ENCODE measurements at regions not wholly inside any gene's neighbourhood (a gene's known extent, or its start where the extent isn't known, plus 50 kb on each side); places are given as distances from the start of the nearest gene placed in this dataset.

DNA sequence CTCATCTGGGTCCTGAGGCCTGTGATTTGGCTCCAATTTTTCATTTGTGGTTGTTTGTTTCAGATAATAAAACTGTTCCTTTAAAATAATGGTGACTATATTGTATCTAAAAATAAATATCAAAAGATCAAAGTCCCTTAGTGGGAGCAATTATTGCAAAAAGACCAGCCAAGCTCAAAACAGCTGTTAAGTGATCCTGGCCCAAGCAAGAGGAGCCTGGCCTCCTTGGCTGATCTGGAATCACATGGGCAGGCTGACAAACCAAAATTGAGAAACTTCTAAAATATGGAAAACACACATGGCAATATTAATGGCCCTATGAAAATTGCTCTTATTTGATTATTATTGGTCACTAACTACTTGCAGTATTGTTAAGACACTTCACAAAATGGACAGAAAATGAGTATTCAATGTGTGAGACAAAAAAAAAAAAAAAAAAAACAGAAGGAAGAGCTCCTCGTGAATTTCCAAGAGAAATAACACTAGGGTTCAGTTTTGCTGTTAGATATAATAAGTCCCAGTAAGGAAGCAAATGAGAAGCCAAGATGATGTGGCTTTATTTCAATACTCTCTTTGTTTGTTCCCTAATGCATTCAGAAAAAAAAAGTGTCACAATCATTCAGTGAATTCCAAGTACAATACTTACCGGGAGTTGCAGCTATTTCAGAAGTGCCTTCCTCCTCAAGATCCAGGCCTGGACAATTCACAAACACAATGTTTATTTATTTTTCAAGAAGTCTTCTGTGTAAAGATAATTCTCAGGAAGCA lies 105.1 kb downstream of the SEC16B start:
- Mint-ChIP-seq H3K36me3 (ENCODE audit: low read depth) (no peaks in the 10 kb centered on the region), H3K4me3 (no peak overlapping the region), H3K27me3 (no peaks in the 10 kb centered on the region), H3K4me1 (no peaks in the 10 kb centered on the region), H3K27ac (no peak overlapping the region), H3K9me3 (ENCODE audit: low read depth) (no peaks in the 10 kb centered on the region)
- no peak for DNase-seq
- ChIA-PET CTCF (no interaction called here), POLR2A (no interaction called here)
- intact Hi-C loops (cut with DNase I, micrococcal nuclease): no loop called here
- no peak for ATAC-seq

DNA sequence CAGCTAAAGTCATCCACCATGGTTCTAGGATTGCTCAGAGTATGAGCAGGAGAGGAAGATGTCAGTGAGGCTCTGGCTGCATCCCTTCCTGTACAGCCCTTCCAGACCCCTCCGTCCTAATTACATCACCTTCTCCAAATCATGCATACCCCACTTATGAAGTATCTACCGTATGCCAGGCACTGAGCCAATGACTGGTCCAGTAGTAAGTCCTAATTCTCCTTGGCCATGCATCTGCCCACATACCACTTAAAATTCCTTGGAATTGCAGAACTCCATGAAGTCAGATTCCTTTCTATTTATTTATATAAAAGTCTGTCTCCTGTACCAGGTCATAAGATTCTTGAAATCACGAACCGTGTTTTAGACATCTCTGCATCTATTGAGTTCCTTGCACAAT lies 106.1 kb downstream of the SEC16B start:
- Mint-ChIP-seq H3K27me3 (no peaks in the 10 kb centered on the region), H3K4me1 (no peaks in the 10 kb centered on the region), H3K36me3 (ENCODE audit: low read depth) (no peaks in the 10 kb centered on the region), H3K9me3 (ENCODE audit: low read depth) (no peaks in the 10 kb centered on the region), H3K4me3 (no peak overlapping the region), H3K27ac (no peak overlapping the region)
- ChIA-PET CTCF (no interaction called here), POLR2A (no interaction called here)
- DNase-seq (no peak), ATAC-seq (no peak)
- intact Hi-C loops (cut with DNase I, micrococcal nuclease): no loop called here

DNA sequence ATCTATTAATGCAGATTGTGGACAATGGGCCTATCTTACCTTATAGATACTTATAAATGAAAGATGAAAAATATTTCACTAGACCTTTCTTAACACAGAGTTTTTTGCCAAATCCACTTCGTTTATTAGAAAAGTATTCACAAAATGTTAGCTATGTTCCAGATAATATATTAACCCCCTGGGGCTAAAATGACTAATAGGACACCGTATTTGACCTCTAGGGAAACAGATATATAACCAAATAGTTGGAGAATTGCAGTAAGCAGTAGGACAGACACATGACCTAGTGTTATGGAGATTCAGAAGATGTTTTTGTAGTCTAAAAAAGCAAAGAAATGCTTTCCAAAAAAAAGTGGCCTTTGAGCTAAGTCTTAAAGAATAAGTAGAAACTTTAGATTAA lies 106.9 kb downstream of the SEC16B start:
- no peaks in the 10 kb centered on the region for H3K27me3 Mint-ChIP-seq
- no peak overlapping the region for H3K4me3 Mint-ChIP-seq
- DNase-seq: no peak
- ATAC-seq: no peak
- ChIA-PET CTCF (no interaction called here), POLR2A (no interaction called here)
- H3K27ac Mint-ChIP-seq: no peak overlapping the region
- H3K4me1 Mint-ChIP-seq: peaks cover 2% of the 10 kb centered on the region
- no peaks in the 10 kb centered on the region for H3K36me3 Mint-ChIP-seq (ENCODE audit: low read depth)
- intact Hi-C loops (cut with DNase I, micrococcal nuclease): no loop called here
- no peaks in the 10 kb centered on the region for H3K9me3 Mint-ChIP-seq (ENCODE audit: low read depth)

DNA sequence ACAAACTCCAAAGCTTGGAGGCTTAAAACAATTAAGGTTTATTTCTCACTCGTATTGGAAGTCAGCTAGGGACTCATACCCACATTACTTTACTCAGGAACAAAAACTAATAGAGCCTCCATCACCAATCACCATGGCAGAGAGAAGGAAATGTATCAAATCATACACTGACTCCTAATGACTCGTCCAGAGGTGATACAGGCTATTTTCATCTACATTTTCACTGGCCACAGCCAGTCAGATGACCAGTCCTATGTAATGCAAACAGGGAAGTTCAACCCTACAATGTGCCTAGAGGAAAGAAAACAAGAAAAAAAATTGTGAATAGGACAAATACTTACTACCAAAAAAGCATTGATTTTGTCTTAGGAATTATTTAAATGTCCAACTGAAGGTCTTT lies 110.3 kb downstream of the SEC16B start:
- no peaks in the 10 kb centered on the region for H3K9me3 Mint-ChIP-seq (ENCODE audit: low read depth)
- CTCF ChIA-PET: no interaction called here
- H3K27ac Mint-ChIP-seq: no peak overlapping the region
- no peaks in the 10 kb centered on the region for H3K27me3 Mint-ChIP-seq
- POLR2A ChIA-PET: no interaction called here
- ATAC-seq (no peak), DNase-seq (no peak)
- H3K4me3 Mint-ChIP-seq: no peak overlapping the region
- peaks cover 2% of the 10 kb centered on the region for H3K4me1 Mint-ChIP-seq
- intact Hi-C loops (cut with DNase I, micrococcal nuclease): no loop called here
- H3K36me3 Mint-ChIP-seq (ENCODE audit: low read depth): no peaks in the 10 kb centered on the region

DNA sequence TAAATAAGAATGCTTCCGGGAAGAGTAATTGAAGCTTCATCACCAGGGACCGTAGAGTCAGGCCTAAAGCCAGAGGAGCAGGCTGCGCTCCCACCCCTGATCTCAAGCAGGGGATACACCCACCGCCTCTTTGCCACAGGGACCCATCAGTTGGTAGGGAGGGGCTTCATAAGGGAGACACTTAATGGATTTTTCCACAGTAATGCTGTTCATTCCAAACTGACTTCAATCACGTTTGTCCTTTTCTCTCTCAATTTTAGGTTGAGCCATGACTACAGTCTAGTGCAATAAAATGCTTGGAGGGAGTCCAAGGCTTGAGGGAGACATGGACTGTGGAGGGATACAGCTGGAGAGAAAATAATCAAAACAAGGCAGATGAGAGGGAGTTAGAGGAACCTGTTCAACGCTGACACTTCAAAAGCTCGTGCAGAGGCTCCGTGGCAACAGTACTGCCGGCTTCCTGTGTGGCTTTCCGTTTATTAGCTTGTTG lies 111.5 kb downstream of the SEC16B start:
- ChIA-PET POLR2A (no interaction called here), CTCF (interaction anchor here (0.5 kb wide), 1 partner anchor 12 kb away, joined by 3 read pairs; no protein-coding TSS in a partner anchor)
- no peak for DNase-seq
- ATAC-seq: no peak
- H3K36me3 Mint-ChIP-seq (ENCODE audit: low read depth): no peaks in the 10 kb centered on the region
- intact Hi-C loops (cut with DNase I, micrococcal nuclease): no loop called here
- peaks cover 2% of the 10 kb centered on the region for H3K4me1 Mint-ChIP-seq
- no peak overlapping the region for H3K27ac Mint-ChIP-seq
- H3K9me3 Mint-ChIP-seq (ENCODE audit: low read depth): no peaks in the 10 kb centered on the region
- no peak overlapping the region for H3K4me3 Mint-ChIP-seq
- no peaks in the 10 kb centered on the region for H3K27me3 Mint-ChIP-seq

DNA sequence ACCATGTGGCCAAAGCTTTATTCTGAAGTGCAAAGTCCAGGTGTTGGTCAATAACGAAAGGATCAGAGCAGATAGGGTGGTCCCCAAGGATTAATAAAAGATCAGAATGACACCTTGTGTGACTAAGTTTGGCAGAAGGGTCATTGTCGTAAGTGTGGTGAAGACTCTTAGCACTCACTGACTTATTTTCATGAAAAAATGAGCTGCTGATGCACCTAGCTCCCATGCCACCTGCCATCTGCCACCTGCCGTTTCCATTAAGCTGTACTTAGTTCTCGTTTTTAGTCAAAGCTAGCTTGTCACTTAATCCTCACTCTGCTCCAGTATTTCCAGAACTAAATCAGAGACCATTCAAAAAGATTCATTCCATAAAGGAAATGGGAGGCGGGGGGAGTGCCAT lies 112.6 kb downstream of the SEC16B start:
- DNase-seq (no peak), ATAC-seq (no peak)
- POLR2A ChIA-PET: no interaction called here
- Mint-ChIP-seq H3K4me3 (no peak overlapping the region), H3K36me3 (ENCODE audit: low read depth) (no peaks in the 10 kb centered on the region), H3K27me3 (no peaks in the 10 kb centered on the region), H3K27ac (no peak overlapping the region), H3K9me3 (ENCODE audit: low read depth) (no peaks in the 10 kb centered on the region), H3K4me1 (peaks cover 2% of the 10 kb centered on the region)
- CTCF ChIA-PET: no interaction called here
- intact Hi-C loops (cut with DNase I, micrococcal nuclease): no loop called here

DNA sequence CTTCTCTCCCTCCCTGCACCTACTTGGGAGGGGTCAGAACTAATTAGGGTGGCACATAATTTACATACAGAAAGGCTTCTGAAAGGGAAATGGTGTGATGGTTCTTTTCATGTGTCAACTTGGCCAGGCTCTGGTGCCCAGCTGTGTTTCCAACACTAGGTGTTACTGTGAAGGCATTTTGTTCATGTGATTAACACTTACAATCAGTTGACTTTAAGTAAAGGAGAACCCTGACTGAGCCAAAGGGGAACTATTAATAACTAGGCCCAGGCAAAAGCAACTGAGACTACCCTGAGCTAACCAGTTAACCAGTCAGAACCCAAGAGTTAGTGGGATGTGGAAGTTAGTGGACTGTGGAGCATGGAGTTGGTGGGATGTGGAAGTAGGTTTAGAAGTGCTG lies 114.9 kb downstream of the SEC16B start:
- Mint-ChIP-seq H3K4me1 (peaks cover 2% of the 10 kb centered on the region), H3K36me3 (ENCODE audit: low read depth) (no peaks in the 10 kb centered on the region), H3K9me3 (ENCODE audit: low read depth) (no peaks in the 10 kb centered on the region), H3K27me3 (no peaks in the 10 kb centered on the region), H3K4me3 (no peak overlapping the region), H3K27ac (no peak overlapping the region)
- CTCF ChIA-PET: no interaction called here
- ATAC-seq (no peak), DNase-seq (no peak)
- intact Hi-C loops (cut with DNase I, micrococcal nuclease): no loop called here
- POLR2A ChIA-PET: no interaction called here

DNA sequence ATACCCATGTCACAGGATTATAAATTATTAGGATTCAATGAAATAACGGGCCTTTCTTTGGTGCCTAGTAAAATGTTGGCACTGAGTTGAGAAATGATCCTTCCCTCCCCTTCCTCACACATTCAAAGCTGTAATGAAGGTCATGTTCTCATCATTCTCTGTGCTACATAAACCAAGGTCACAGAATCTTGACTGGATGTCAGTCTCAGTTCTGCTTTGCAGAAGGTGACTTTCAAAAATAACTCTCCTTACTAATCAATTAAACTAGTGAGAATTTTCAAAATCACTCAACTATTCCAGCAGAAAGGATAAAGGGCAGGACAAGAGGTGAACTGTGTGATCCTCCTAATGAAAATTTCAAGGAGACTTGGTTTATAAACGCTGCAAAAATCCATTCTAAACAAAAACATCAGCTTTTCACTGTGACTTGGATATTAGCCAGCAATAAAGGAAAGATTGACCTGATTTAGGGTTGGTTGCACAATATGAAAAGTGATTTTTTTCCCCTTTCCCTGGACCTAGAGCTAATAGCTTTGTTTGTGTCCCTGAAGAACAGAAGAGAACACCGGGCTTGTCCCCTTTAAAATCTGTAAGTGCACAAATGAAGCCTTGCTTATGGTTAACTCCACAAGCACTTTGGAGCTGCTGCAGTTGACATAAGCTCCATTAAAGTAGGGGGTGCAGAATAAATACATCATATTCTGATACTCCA lies 120.1 kb downstream of the SEC16B start:
- no peaks in the 10 kb centered on the region for H3K4me1 Mint-ChIP-seq
- H3K4me3 Mint-ChIP-seq: no peak overlapping the region
- no peak overlapping the region for H3K27ac Mint-ChIP-seq
- ATAC-seq (no peak), DNase-seq (no peak)
- no peaks in the 10 kb centered on the region for H3K36me3 Mint-ChIP-seq (ENCODE audit: low read depth)
- intact Hi-C loops (cut with DNase I, micrococcal nuclease): no loop called here
- no peaks in the 10 kb centered on the region for H3K9me3 Mint-ChIP-seq (ENCODE audit: low read depth)
- no peaks in the 10 kb centered on the region for H3K27me3 Mint-ChIP-seq
- ChIA-PET POLR2A (no interaction called here), CTCF (no interaction called here)

DNA sequence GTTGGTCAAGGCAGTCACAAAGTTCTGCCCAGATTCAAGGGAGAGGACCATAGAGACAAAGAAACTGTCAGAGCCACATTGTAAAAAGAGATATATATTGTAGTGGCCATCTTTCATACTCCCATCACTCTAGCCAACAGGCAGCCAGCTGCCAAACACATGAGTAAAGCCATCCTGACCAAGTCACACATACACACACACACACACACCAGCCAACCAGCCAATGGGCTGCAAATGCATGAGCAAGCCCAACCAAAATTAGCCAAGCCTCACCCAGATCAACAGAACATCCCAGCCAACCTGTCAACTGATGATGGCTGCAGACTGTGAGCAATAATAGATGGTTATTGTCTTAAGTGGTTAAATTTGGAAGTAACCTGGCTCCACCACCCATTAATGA lies 120.7 kb downstream of the SEC16B start:
- H3K4me1 Mint-ChIP-seq: no peaks in the 10 kb centered on the region
- ChIA-PET CTCF (no interaction called here), POLR2A (no interaction called here)
- H3K27ac Mint-ChIP-seq: no peak overlapping the region
- DNase-seq: no peak
- H3K9me3 Mint-ChIP-seq (ENCODE audit: low read depth): no peaks in the 10 kb centered on the region
- no peak for ATAC-seq
- no peaks in the 10 kb centered on the region for H3K36me3 Mint-ChIP-seq (ENCODE audit: low read depth)
- H3K27me3 Mint-ChIP-seq: no peaks in the 10 kb centered on the region
- intact Hi-C loops (cut with DNase I, micrococcal nuclease): no loop called here
- H3K4me3 Mint-ChIP-seq: no peak overlapping the region

DNA sequence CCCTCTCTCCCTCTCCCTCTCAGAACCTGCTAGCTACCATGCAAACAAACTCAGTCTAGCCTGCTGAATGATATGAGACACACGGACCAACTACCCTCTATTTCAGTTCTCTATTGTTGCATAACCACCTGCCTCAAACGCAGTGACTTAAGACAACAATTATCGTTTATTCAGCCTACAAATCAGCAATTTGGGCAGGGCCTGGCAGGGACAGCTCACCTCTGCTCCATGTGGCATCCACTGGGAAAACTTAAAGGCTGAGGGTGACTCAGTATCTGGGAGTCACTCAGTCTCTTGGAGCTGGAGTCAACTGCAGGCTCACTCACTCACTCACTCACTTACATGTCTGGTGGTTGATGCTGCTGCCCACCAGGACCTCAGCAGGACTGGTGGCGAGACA lies 121.3 kb downstream of the SEC16B start:
- Mint-ChIP-seq H3K4me1 (no peaks in the 10 kb centered on the region), H3K36me3 (ENCODE audit: low read depth) (no peaks in the 10 kb centered on the region), H3K9me3 (ENCODE audit: low read depth) (no peaks in the 10 kb centered on the region), H3K27ac (no peak overlapping the region), H3K4me3 (no peak overlapping the region), H3K27me3 (no peaks in the 10 kb centered on the region)
- DNase-seq (no peak), ATAC-seq (no peak)
- POLR2A ChIA-PET: no interaction called here
- CTCF ChIA-PET: no interaction called here
- intact Hi-C loops (cut with DNase I, micrococcal nuclease): no loop called here

DNA sequence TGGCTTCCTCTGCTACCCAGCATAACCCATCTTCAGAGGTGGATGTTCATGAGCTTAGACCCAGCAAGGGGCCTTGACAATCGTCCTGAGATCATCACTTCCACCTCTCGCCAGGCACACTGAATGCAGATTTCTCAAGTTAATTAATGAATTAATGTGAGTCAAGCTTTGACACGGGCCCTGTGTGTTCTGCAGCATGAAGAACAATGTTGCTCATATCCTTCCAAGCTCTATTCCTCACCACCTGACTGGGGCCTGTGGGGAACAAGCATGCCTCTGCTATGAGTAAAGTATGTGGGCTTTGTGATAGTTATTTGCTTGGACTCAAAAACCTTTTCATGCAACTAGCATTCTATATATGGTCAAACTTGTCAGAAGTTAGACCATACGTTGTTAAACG lies 122.0 kb downstream of the SEC16B start:
- H3K27me3 Mint-ChIP-seq: no peaks in the 10 kb centered on the region
- ChIA-PET CTCF (no interaction called here), POLR2A (no interaction called here)
- no peak overlapping the region for H3K4me3 Mint-ChIP-seq
- no peaks in the 10 kb centered on the region for H3K36me3 Mint-ChIP-seq (ENCODE audit: low read depth)
- no peak overlapping the region for H3K27ac Mint-ChIP-seq
- ATAC-seq (no peak), DNase-seq (no peak)
- intact Hi-C loops (cut with DNase I, micrococcal nuclease): no loop called here
- no peaks in the 10 kb centered on the region for H3K4me1 Mint-ChIP-seq
- no peaks in the 10 kb centered on the region for H3K9me3 Mint-ChIP-seq (ENCODE audit: low read depth)

DNA sequence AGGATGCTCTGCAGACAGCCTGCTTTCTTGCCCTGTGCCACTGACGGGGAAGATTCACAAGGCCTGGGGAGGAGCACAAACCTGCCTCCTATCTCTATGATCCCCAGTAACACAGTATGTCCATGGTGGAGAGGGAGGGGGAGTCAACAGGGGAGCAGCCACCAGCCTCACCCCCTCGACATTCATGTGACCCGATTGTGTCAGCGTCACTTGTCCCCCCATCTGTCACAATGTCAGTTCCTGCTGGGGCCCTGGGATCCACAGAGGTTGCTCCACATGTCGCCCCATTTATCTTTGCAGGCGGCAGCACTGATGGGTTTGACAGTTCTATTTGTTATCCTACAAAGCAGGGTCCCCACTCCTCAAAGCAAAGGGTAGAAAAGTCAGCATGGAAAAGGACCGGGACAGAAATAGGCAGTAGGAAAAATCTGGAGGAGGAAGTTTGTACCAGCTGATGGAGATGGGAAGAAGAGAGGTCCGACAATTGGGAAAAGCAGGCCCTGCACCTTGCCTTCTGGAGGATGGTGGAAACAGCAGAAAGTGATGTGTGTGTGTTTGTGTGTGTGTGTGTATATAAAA lies 130.9 kb downstream of the SEC16B start:
- Mint-ChIP-seq H3K36me3 (ENCODE audit: low read depth) (no peaks in the 10 kb centered on the region), H3K27ac (no peak overlapping the region), H3K27me3 (peaks cover 2% of the 10 kb centered on the region), H3K4me3 (no peak overlapping the region), H3K4me1 (no peaks in the 10 kb centered on the region), H3K9me3 (ENCODE audit: low read depth) (peaks cover 2% of the 10 kb centered on the region)
- DNase-seq: no peak
- ChIA-PET CTCF (no interaction called here), POLR2A (no interaction called here)
- intact Hi-C loops (cut with DNase I, micrococcal nuclease): no loop called here
- ATAC-seq: no peak

Measured in activated CD4-positive, alpha-beta T cell treated with anti-CD3 and anti-CD28 coated beads for 36 hours (primary cell).